GM19099 (cell line): ENCODE measurements at regions not wholly inside any gene's neighbourhood (a gene's known extent, or its start where the extent isn't known, plus 50 kb on each side); places are given as distances from the start of the nearest gene placed in this dataset.

Experiments
- POLR2A ChIP-seq: IDR thresholded peaks from 3 replicates; pipeline ENCODE4 v1.6.1; 2011; ENCODE audit warnings: low read depth; ENCODE audit not compliant: insufficient read length; ENCODE audit errors: extremely low read depth

GRCh38 chr2:136407117-136407951, 289.4 kb upstream of the CXCR4 start:
- no peak for TF ChIP-seq POLR2A

GRCh38 chr2:136404925-136405324, 287.0 kb upstream of the CXCR4 start:
- no peak for TF ChIP-seq POLR2A

GRCh38 chr2:136404176-136404575, 286.2 kb upstream of the CXCR4 start:
- TF ChIP-seq POLR2A = no peak

- TF ChIP-seq POLR2A = no peak
These were observed 284.3 kb upstream of the CXCR4 start for GRCh38 chr2:136402281-136402680.

GRCh38 chr2:136399667-136400289, 281.8 kb upstream of the CXCR4 start:
- no peak for TF ChIP-seq POLR2A

GRCh38 chr2:136395582-136395981, 277.6 kb upstream of the CXCR4 start:
- no peak for TF ChIP-seq POLR2A

GRCh38 chr2:136394136-136395060, 276.4 kb upstream of the CXCR4 start:
- no peak for TF ChIP-seq POLR2A

GRCh38 chr2:136393514-136393913, 275.6 kb upstream of the CXCR4 start:
- no peak for TF ChIP-seq POLR2A

- no peak for TF ChIP-seq POLR2A
These were observed 275.1 kb upstream of the CXCR4 start for GRCh38 chr2:136392897-136393505.

GRCh38 chr2:136389809-136390208, 271.9 kb upstream of the CXCR4 start:
- TF ChIP-seq POLR2A = no peak

GRCh38 chr2:136386046-136386445, 268.1 kb upstream of the CXCR4 start:
- no peak for TF ChIP-seq POLR2A

- TF ChIP-seq POLR2A = no peak
These were observed 266.8 kb upstream of the CXCR4 start for GRCh38 chr2:136384531-136385303.

GRCh38 chr2:136383167-136383566, 265.2 kb upstream of the CXCR4 start:
- TF ChIP-seq POLR2A = no peak
